ENCODE measurements at regions not wholly inside any gene's neighbourhood (a gene's known extent, or its start where the extent isn't known, plus 50 kb on each side); places are given as distances from the start of the nearest gene placed in this dataset.

DNA sequence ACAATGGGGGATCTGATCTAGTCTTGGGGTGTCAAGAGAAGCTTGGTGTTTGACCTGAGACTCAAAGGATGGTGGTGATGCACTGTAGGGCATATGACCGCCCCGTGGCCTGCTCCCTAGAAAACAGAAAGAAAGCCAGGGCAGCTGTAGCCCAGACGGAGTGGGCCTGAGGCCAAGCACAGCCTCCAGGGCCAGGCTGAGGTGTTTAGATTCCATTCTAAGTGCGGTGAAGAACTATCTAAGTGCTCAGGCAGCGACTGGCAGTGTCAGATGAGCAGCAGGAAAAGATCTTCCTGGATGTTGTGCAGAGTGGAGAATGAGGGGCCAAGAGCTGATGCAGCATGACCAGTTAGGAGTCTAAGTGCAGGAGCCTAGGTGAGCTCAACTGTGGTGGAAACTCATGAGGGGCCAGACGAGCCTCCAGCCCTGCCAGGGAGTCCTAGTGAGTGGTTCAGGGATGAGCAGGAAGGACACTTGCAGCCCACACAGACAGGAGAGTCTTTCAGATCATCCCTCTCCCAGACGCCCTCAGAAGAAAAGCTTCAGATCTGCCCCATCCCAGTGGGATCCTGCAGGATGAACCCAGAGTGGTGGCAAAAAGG, 314.2 kb upstream of the CCL2 start:
- no peak for TF ChIP-seq EZH2phosphoT487 (IDR thresholded peaks at IDR 0.05; ENCODE audit: borderline replicate concordance)
- TF ChIP-seq, protein P1, sequence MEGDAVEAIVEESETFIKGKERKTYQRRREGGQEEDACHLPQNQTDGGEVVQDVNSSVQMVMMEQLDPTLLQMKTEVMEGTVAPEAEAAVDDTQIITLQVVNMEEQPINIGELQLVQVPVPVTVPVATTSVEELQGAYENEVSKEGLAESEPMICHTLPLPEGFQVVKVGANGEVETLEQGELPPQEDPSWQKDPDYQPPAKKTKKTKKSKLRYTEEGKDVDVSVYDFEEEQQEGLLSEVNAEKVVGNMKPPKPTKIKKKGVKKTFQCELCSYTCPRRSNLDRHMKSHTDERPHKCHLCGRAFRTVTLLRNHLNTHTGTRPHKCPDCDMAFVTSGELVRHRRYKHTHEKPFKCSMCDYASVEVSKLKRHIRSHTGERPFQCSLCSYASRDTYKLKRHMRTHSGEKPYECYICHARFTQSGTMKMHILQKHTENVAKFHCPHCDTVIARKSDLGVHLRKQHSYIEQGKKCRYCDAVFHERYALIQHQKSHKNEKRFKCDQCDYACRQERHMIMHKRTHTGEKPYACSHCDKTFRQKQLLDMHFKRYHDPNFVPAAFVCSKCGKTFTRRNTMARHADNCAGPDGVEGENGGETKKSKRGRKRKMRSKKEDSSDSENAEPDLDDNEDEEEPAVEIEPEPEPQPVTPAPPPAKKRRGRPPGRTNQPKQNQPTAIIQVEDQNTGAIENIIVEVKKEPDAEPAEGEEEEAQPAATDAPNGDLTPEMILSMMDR (conservative IDR thresholded peaks at IDR 0.05; ENCODE audit: low read length): no peak

All from Loucy (cell line).